ENCODE measurements at regions not wholly inside any gene's neighbourhood (a gene's known extent, or its start where the extent isn't known, plus 50 kb on each side); places are given as distances from the start of the nearest gene placed in this dataset.

DNA sequence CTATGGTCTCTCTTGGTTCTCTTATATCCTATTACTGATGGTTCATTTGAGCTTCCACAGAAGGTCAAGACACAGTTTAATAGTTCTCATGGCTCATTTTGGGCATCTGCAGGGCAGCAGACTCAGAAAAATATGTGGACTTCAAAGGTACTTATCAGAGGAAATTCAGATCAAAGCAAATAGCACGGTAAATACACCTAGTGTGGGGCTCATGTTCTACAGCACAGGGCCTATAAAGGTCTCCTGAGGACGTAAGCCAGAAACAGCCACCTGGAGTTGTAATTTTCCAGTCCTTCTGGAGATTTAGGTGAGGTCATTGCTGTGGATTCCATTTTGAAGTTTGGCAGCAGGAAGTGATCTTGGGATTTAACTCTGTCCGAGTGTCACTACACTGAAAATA is 134.5 kb upstream of the SGO1 start:
- Histone ChIP-seq H3K4me1 (ENCODE audit: insufficient read depth) (no peaks in the 10 kb centered on the region), H2AFZ (no peak overlapping the region), H3K27me3 (ENCODE audit: insufficient read depth) (no peaks in the 10 kb centered on the region), H4K20me1 (replicated peaks; ENCODE audit: insufficient read depth) (no peaks in the 10 kb centered on the region), H3K79me2 (replicated peaks; ENCODE audit: insufficient read depth) (no peaks in the 10 kb centered on the region), H3K27ac (ENCODE audit: low read depth) (no peak overlapping the region), H3F3A (replicated peaks; ENCODE audit: low read depth) (no peaks in the 10 kb centered on the region), H3K4me3 (no peak overlapping the region), H3K4me2 (no peak overlapping the region), H3K36me3 (ENCODE audit: insufficient read depth) (no peaks in the 10 kb centered on the region), H3K9me2 (ENCODE audit: insufficient read depth) (peaks cover 19% of the 10 kb centered on the region)
- H3K9me3 Mint-ChIP-seq, result no peaks in the 10 kb centered on the region
- H3K36me3 Mint-ChIP-seq (ENCODE audit: low read depth), result no peaks in the 10 kb centered on the region; the same call in 2 of the 3 replicates
- ATAC-seq (no peak), DNase-seq (ENCODE audit: low spot score) (no peak)
- H3K27ac Mint-ChIP-seq, result no peak overlapping the region
- no peak overlapping the region for H3K4me3 Mint-ChIP-seq
- no peaks in the 10 kb centered on the region; the same call in 2 of the 3 replicates for H3K4me1 Mint-ChIP-seq
- TF ChIP-seq NANOG (IDR thresholded peaks at IDR 0.05; ENCODE audit: borderline replicate concordance) (no peak), ZNF114 (CRISPR knock-in tag; IDR thresholded peaks at IDR 0.05) (no peak), EZH2 (IDR thresholded peaks at IDR 0.05; ENCODE audit: low read depth, unreplicated experiment) (no peak), STAT1 (IDR thresholded peaks at IDR 0.05; ENCODE audit: unreplicated experiment) (no peak), ZNF331 (CRISPR knock-in tag; IDR thresholded peaks at IDR 0.05; ENCODE audit: low read depth) (no peak), EZH2phosphoT487 (IDR thresholded peaks at IDR 0.05; ENCODE audit: unreplicated experiment) (no peak), POLR2AphosphoS5 (IDR thresholded peaks at IDR 0.05; ENCODE audit: low read depth) (no peak), JUNB (IDR thresholded peaks at IDR 0.05; ENCODE audit: unreplicated experiment) (no peak), CREB1 (CRISPR knock-in tag; IDR thresholded peaks at IDR 0.05; ENCODE audit: low read depth) (no peak)
- TF ChIP-seq, protein P1, sequence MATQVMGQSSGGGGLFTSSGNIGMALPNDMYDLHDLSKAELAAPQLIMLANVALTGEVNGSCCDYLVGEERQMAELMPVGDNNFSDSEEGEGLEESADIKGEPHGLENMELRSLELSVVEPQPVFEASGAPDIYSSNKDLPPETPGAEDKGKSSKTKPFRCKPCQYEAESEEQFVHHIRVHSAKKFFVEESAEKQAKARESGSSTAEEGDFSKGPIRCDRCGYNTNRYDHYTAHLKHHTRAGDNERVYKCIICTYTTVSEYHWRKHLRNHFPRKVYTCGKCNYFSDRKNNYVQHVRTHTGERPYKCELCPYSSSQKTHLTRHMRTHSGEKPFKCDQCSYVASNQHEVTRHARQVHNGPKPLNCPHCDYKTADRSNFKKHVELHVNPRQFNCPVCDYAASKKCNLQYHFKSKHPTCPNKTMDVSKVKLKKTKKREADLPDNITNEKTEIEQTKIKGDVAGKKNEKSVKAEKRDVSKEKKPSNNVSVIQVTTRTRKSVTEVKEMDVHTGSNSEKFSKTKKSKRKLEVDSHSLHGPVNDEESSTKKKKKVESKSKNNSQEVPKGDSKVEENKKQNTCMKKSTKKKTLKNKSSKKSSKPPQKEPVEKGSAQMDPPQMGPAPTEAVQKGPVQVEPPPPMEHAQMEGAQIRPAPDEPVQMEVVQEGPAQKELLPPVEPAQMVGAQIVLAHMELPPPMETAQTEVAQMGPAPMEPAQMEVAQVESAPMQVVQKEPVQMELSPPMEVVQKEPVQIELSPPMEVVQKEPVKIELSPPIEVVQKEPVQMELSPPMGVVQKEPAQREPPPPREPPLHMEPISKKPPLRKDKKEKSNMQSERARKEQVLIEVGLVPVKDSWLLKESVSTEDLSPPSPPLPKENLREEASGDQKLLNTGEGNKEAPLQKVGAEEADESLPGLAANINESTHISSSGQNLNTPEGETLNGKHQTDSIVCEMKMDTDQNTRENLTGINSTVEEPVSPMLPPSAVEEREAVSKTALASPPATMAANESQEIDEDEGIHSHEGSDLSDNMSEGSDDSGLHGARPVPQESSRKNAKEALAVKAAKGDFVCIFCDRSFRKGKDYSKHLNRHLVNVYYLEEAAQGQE (IDR thresholded peaks at IDR 0.05; ENCODE audit: unreplicated experiment), result no peak
- TF ChIP-seq, protein P2, sequence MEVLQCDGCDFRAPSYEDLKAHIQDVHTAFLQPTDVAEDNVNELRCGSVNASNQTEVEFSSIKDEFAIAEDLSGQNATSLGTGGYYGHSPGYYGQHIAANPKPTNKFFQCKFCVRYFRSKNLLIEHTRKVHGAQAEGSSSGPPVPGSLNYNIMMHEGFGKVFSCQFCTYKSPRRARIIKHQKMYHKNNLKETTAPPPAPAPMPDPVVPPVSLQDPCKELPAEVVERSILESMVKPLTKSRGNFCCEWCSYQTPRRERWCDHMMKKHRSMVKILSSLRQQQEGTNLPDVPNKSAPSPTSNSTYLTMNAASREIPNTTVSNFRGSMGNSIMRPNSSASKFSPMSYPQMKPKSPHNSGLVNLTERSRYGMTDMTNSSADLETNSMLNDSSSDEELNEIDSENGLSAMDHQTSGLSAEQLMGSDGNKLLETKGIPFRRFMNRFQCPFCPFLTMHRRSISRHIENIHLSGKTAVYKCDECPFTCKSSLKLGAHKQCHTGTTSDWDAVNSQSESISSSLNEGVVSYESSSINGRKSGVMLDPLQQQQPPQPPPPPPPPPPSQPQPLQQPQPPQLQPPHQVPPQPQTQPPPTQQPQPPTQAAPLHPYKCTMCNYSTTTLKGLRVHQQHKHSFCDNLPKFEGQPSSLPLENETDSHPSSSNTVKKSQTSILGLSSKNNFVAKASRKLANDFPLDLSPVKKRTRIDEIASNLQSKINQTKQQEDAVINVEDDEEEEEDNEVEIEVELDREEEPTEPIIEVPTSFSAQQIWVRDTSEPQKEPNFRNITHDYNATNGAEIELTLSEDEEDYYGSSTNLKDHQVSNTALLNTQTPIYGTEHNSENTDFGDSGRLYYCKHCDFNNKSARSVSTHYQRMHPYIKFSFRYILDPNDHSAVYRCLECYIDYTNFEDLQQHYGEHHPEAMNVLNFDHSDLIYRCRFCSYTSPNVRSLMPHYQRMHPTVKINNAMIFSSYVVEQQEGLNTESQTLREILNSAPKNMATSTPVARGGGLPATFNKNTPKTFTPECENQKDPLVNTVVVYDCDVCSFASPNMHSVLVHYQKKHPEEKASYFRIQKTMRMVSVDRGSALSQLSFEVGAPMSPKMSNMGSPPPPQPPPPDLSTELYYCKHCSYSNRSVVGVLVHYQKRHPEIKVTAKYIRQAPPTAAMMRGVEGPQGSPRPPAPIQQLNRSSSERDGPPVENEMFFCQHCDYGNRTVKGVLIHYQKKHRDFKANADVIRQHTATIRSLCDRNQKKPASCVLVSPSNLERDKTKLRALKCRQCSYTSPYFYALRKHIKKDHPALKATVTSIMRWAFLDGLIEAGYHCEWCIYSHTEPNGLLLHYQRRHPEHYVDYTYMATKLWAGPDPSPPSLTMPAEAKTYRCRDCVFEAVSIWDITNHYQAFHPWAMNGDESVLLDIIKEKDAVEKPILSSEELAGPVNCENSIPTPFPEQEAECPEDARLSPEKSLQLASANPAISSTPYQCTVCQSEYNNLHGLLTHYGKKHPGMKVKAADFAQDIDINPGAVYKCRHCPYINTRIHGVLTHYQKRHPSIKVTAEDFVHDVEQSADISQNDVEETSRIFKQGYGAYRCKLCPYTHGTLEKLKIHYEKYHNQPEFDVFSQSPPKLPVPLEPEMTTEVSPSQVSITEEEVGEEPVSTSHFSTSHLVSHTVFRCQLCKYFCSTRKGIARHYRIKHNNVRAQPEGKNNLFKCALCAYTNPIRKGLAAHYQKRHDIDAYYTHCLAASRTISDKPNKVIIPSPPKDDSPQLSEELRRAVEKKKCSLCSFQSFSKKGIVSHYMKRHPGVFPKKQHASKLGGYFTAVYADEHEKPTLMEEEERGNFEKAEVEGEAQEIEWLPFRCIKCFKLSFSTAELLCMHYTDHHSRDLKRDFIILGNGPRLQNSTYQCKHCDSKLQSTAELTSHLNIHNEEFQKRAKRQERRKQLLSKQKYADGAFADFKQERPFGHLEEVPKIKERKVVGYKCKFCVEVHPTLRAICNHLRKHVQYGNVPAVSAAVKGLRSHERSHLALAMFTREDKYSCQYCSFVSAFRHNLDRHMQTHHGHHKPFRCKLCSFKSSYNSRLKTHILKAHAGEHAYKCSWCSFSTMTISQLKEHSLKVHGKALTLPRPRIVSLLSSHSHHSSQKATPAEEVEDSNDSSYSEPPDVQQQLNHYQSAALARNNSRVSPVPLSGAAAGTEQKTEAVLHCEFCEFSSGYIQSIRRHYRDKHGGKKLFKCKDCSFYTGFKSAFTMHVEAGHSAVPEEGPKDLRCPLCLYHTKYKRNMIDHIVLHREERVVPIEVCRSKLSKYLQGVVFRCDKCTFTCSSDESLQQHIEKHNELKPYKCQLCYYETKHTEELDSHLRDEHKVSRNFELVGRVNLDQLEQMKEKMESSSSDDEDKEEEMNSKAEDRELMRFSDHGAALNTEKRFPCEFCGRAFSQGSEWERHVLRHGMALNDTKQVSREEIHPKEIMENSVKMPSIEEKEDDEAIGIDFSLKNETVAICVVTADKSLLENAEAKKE (CRISPR knock-in tag; IDR thresholded peaks at IDR 0.05), result no peak
- TF ChIP-seq, protein P3, sequence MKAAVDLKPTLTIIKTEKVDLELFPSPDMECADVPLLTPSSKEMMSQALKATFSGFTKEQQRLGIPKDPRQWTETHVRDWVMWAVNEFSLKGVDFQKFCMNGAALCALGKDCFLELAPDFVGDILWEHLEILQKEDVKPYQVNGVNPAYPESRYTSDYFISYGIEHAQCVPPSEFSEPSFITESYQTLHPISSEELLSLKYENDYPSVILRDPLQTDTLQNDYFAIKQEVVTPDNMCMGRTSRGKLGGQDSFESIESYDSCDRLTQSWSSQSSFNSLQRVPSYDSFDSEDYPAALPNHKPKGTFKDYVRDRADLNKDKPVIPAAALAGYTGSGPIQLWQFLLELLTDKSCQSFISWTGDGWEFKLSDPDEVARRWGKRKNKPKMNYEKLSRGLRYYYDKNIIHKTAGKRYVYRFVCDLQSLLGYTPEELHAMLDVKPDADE (IDR thresholded peaks at IDR 0.05), result no peak
- TF ChIP-seq, protein P4, sequence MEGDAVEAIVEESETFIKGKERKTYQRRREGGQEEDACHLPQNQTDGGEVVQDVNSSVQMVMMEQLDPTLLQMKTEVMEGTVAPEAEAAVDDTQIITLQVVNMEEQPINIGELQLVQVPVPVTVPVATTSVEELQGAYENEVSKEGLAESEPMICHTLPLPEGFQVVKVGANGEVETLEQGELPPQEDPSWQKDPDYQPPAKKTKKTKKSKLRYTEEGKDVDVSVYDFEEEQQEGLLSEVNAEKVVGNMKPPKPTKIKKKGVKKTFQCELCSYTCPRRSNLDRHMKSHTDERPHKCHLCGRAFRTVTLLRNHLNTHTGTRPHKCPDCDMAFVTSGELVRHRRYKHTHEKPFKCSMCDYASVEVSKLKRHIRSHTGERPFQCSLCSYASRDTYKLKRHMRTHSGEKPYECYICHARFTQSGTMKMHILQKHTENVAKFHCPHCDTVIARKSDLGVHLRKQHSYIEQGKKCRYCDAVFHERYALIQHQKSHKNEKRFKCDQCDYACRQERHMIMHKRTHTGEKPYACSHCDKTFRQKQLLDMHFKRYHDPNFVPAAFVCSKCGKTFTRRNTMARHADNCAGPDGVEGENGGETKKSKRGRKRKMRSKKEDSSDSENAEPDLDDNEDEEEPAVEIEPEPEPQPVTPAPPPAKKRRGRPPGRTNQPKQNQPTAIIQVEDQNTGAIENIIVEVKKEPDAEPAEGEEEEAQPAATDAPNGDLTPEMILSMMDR (conservative IDR thresholded peaks at IDR 0.05; ENCODE audit: low read depth in 2 of 2), result no peak
- no peaks in the 10 kb centered on the region for H3K27me3 Mint-ChIP-seq (ENCODE audit: insufficient read depth, low read depth, poor library complexity)
